ENCODE measurements at regions not wholly inside any gene's neighbourhood (a gene's known extent, or its start where the extent isn't known, plus 50 kb on each side); places are given as distances from the start of the nearest gene placed in this dataset.

GRCh38 chr1:178020968-178021640 lies 51.2 kb upstream of the SEC16B start:
- Histone ChIP-seq H3K27me3 (ENCODE audit: control insufficient read depth, insufficient read depth, low read length) (no peaks in the 10 kb centered on the region), H3K36me3 (ENCODE audit: control insufficient read depth, insufficient read depth, low read length) (peaks cover 9% of the 10 kb centered on the region), H3K9me3 (replicated peaks; ENCODE audit: control insufficient read depth, low read depth, low read length) (peaks cover 4% of the 10 kb centered on the region), H3K4me3 (ENCODE audit: low read length) (no peak overlapping the region), H3K27ac (ENCODE audit: low read length) (no peak overlapping the region), H3K4me1 (ENCODE audit: control insufficient read depth, insufficient read depth, low read length) (peaks cover 3% of the 10 kb centered on the region)
- no peak for DNase-seq
- WGBS (ENCODE audit: insufficient coverage): 100% methylated on average over 1 of the region's 8 CpGs

- Histone ChIP-seq H3K4me3 (ENCODE audit: low read length) (no peak overlapping the region), H3K9me3 (replicated peaks; ENCODE audit: control insufficient read depth, low read depth, low read length) (peaks cover 4% of the 10 kb centered on the region), H3K27me3 (ENCODE audit: control insufficient read depth, insufficient read depth, low read length) (no peaks in the 10 kb centered on the region), H3K27ac (ENCODE audit: low read length) (no peak overlapping the region), H3K4me1 (ENCODE audit: control insufficient read depth, insufficient read depth, low read length) (peaks cover 3% of the 10 kb centered on the region), H3K36me3 (ENCODE audit: control insufficient read depth, insufficient read depth, low read length) (peaks cover 9% of the 10 kb centered on the region)
- DNase-seq: no peak
- 59% methylated on average over 3 of the region's 4 CpGs for WGBS (ENCODE audit: insufficient coverage)
Observed at GRCh38 chr1:178021950-178022349, 52.1 kb upstream of the SEC16B start.

- no peaks in the 10 kb centered on the region for H3K9me3 ChIP-seq (replicated peaks; ENCODE audit: control insufficient read depth, low read depth, low read length)
- no peak overlapping the region for H3K27ac ChIP-seq (ENCODE audit: low read length)
- H3K36me3 ChIP-seq (ENCODE audit: control insufficient read depth, insufficient read depth, low read length): peaks cover 9% of the 10 kb centered on the region
- peaks cover 3% of the 10 kb centered on the region for H3K4me1 ChIP-seq (ENCODE audit: control insufficient read depth, insufficient read depth, low read length)
- no peaks in the 10 kb centered on the region for H3K27me3 ChIP-seq (ENCODE audit: control insufficient read depth, insufficient read depth, low read length)
- WGBS (ENCODE audit: insufficient coverage): no CpG with 5 or more reads among the region's 2 CpGs
- no peak for DNase-seq
- H3K4me3 ChIP-seq (ENCODE audit: low read length): no peak overlapping the region
Observed at GRCh38 chr1:178023181-178023618, 53.3 kb upstream of the SEC16B start.

- no peak for DNase-seq
- Histone ChIP-seq H3K4me3 (ENCODE audit: low read length) (no peak overlapping the region), H3K27me3 (ENCODE audit: control insufficient read depth, insufficient read depth, low read length) (no peaks in the 10 kb centered on the region), H3K27ac (ENCODE audit: low read length) (no peak overlapping the region), H3K4me1 (ENCODE audit: control insufficient read depth, insufficient read depth, low read length) (peaks cover 7% of the 10 kb centered on the region), H3K9me3 (replicated peaks; ENCODE audit: control insufficient read depth, low read depth, low read length) (no peaks in the 10 kb centered on the region), H3K36me3 (ENCODE audit: control insufficient read depth, insufficient read depth, low read length) (peaks cover 9% of the 10 kb centered on the region)
- no CpG with 5 or more reads among the region's 3 CpGs for WGBS (ENCODE audit: insufficient coverage)
Observed at GRCh38 chr1:178024504-178024903, 54.6 kb upstream of the SEC16B start.

GRCh38 chr1:178025613-178026356 lies 55.9 kb upstream of the SEC16B start:
- WGBS (ENCODE audit: insufficient coverage): 84% methylated on average over 9 of the region's 9 CpGs
- Histone ChIP-seq H3K36me3 (ENCODE audit: control insufficient read depth, insufficient read depth, low read length) (peaks cover 5% of the 10 kb centered on the region), H3K4me3 (ENCODE audit: low read length) (no peak overlapping the region), H3K4me1 (ENCODE audit: control insufficient read depth, insufficient read depth, low read length) (peaks cover 9% of the 10 kb centered on the region), H3K27me3 (ENCODE audit: control insufficient read depth, insufficient read depth, low read length) (no peaks in the 10 kb centered on the region), H3K27ac (ENCODE audit: low read length) (no peak overlapping the region), H3K9me3 (replicated peaks; ENCODE audit: control insufficient read depth, low read depth, low read length) (no peaks in the 10 kb centered on the region)
- peak; percentile 9 for DNase-seq

- Histone ChIP-seq H3K4me1 (ENCODE audit: control insufficient read depth, insufficient read depth, low read length) (peaks cover 9% of the 10 kb centered on the region), H3K27ac (ENCODE audit: low read length) (no peak overlapping the region), H3K9me3 (replicated peaks; ENCODE audit: control insufficient read depth, low read depth, low read length) (no peaks in the 10 kb centered on the region), H3K36me3 (ENCODE audit: control insufficient read depth, insufficient read depth, low read length) (peaks cover 7% of the 10 kb centered on the region), H3K27me3 (ENCODE audit: control insufficient read depth, insufficient read depth, low read length) (no peaks in the 10 kb centered on the region), H3K4me3 (ENCODE audit: low read length) (no peak overlapping the region)
- 41% methylated on average over 3 of the region's 7 CpGs for WGBS (ENCODE audit: insufficient coverage)
- DNase-seq: peak; percentile 16
Observed at GRCh38 chr1:178028841-178029481, 59.1 kb upstream of the SEC16B start.

GRCh38 chr1:178030467-178030866 lies 60.6 kb upstream of the SEC16B start:
- DNase-seq: peak; percentile 65
- Histone ChIP-seq H3K27ac (ENCODE audit: low read length) (peak overlapping the region; percentile 8), H3K9me3 (replicated peaks; ENCODE audit: control insufficient read depth, low read depth, low read length) (no peaks in the 10 kb centered on the region), H3K4me3 (ENCODE audit: low read length) (no peak overlapping the region), H3K4me1 (ENCODE audit: control insufficient read depth, insufficient read depth, low read length) (peaks cover 9% of the 10 kb centered on the region), H3K27me3 (ENCODE audit: control insufficient read depth, insufficient read depth, low read length) (no peaks in the 10 kb centered on the region), H3K36me3 (ENCODE audit: control insufficient read depth, insufficient read depth, low read length) (peaks cover 3% of the 10 kb centered on the region)
- WGBS (ENCODE audit: insufficient coverage): no CpG with 5 or more reads among the region's 3 CpGs

- H3K27me3 ChIP-seq (ENCODE audit: control insufficient read depth, insufficient read depth, low read length): no peaks in the 10 kb centered on the region
- peaks cover 6% of the 10 kb centered on the region for H3K4me1 ChIP-seq (ENCODE audit: control insufficient read depth, insufficient read depth, low read length)
- peak; percentile 86 for DNase-seq
- no peak overlapping the region for H3K27ac ChIP-seq (ENCODE audit: low read length)
- H3K36me3 ChIP-seq (ENCODE audit: control insufficient read depth, insufficient read depth, low read length): peaks cover 3% of the 10 kb centered on the region
- no peak overlapping the region for H3K4me3 ChIP-seq (ENCODE audit: low read length)
- H3K9me3 ChIP-seq (replicated peaks; ENCODE audit: control insufficient read depth, low read depth, low read length): no peaks in the 10 kb centered on the region
Observed at GRCh38 chr1:178031856-178032320, 62.0 kb upstream of the RASAL2 start.

- Histone ChIP-seq H3K27me3 (ENCODE audit: control insufficient read depth, insufficient read depth, low read length) (no peaks in the 10 kb centered on the region), H3K4me1 (ENCODE audit: control insufficient read depth, insufficient read depth, low read length) (peaks cover 9% of the 10 kb centered on the region), H3K27ac (ENCODE audit: low read length) (no peak overlapping the region), H3K4me3 (ENCODE audit: low read length) (no peak overlapping the region), H3K36me3 (ENCODE audit: control insufficient read depth, insufficient read depth, low read length) (peaks cover 3% of the 10 kb centered on the region), H3K9me3 (replicated peaks; ENCODE audit: control insufficient read depth, low read depth, low read length) (no peaks in the 10 kb centered on the region)
- DNase-seq: no peak
- WGBS (ENCODE audit: insufficient coverage): no CpG with 5 or more reads among the region's 2 CpGs
Observed at GRCh38 chr1:178033019-178033418, 60.9 kb upstream of the RASAL2 start.

- no CpG with 5 or more reads among the region's 2 CpGs for WGBS (ENCODE audit: insufficient coverage)
- Histone ChIP-seq H3K27ac (ENCODE audit: low read length) (no peak overlapping the region), H3K36me3 (ENCODE audit: control insufficient read depth, insufficient read depth, low read length) (peaks cover 3% of the 10 kb centered on the region), H3K9me3 (replicated peaks; ENCODE audit: control insufficient read depth, low read depth, low read length) (no peaks in the 10 kb centered on the region), H3K4me1 (ENCODE audit: control insufficient read depth, insufficient read depth, low read length) (peaks cover 8% of the 10 kb centered on the region), H3K27me3 (ENCODE audit: control insufficient read depth, insufficient read depth, low read length) (no peaks in the 10 kb centered on the region), H3K4me3 (ENCODE audit: low read length) (no peak overlapping the region)
- DNase-seq: no peak
Observed at GRCh38 chr1:178034676-178035075, 59.2 kb upstream of the RASAL2 start.
